ENCODE measurements at regions not wholly inside any gene's neighbourhood (a gene's known extent, or its start where the extent isn't known, plus 50 kb on each side); places are given as distances from the start of the nearest gene placed in this dataset.
A peak's percentile ranks its signal among the peaks of the same experiment; 100 is the strongest.

GRCh38 chr15:38176155-38176554, 76.5 kb upstream of the SPRED1 start:
- no peak for ATAC-seq
- H3K27me3 ChIP-seq: no peaks in the 10 kb centered on the region
- TF ChIP-seq POLR2A (IDR thresholded peaks at IDR 0.05) (no peak), CTCF (IDR thresholded peaks at IDR 0.05) (no peak)
- DNase-seq: no peak
- no peak overlapping the region for H3K27ac ChIP-seq
- H3K4me3 ChIP-seq: no peak overlapping the region
- intact Hi-C loops (cut with DNase I): no loop called here
- no peaks in the 10 kb centered on the region for H3K9me3 ChIP-seq
- H3K4me1 ChIP-seq: no peaks in the 10 kb centered on the region
- no peaks in the 10 kb centered on the region for H3K36me3 ChIP-seq
- WGBS (ENCODE audit: insufficient coverage, low coverage, low lambda C conversion rate, missing lambda C conversion rate): 54% methylated on average over 4 of the region's 4 CpGs

- H3K4me3 ChIP-seq: no peak overlapping the region
- H3K27ac ChIP-seq: no peak overlapping the region
- DNase-seq: no peak
- H3K27me3 ChIP-seq: no peaks in the 10 kb centered on the region
- TF ChIP-seq CTCF (IDR thresholded peaks at IDR 0.05) (no peak), POLR2A (IDR thresholded peaks at IDR 0.05) (no peak)
- no peaks in the 10 kb centered on the region for H3K9me3 ChIP-seq
- no peaks in the 10 kb centered on the region for H3K4me1 ChIP-seq
- intact Hi-C loops (cut with DNase I): no loop called here
- ATAC-seq: no peak
- no peaks in the 10 kb centered on the region for H3K36me3 ChIP-seq
These were observed 75.9 kb upstream of the SPRED1 start for GRCh38 chr15:38176691-38177090.

- Histone ChIP-seq H3K27ac (no peak overlapping the region), H3K4me3 (no peak overlapping the region), H3K36me3 (no peaks in the 10 kb centered on the region), H3K4me1 (no peaks in the 10 kb centered on the region), H3K27me3 (no peaks in the 10 kb centered on the region), H3K9me3 (no peaks in the 10 kb centered on the region)
- DNase-seq: no peak
- WGBS (ENCODE audit: insufficient coverage, low coverage, low lambda C conversion rate, missing lambda C conversion rate): 44% methylated on average over 3 of the region's 3 CpGs
- no peak for TF ChIP-seq CTCF (IDR thresholded peaks at IDR 0.05)
- no peak for TF ChIP-seq POLR2A (IDR thresholded peaks at IDR 0.05)
- intact Hi-C loops (cut with DNase I): no loop called here
- ATAC-seq: no peak
These were observed 69.7 kb upstream of the SPRED1 start for GRCh38 chr15:38182900-38183299.

- ATAC-seq (no peak), DNase-seq (no peak)
- H3K27me3 ChIP-seq: no peaks in the 10 kb centered on the region
- H3K4me3 ChIP-seq: no peak overlapping the region
- no peaks in the 10 kb centered on the region for H3K36me3 ChIP-seq
- TF ChIP-seq POLR2A (IDR thresholded peaks at IDR 0.05) (no peak), CTCF (IDR thresholded peaks at IDR 0.05) (no peak)
- H3K27ac ChIP-seq: no peak overlapping the region
- intact Hi-C loops (cut with DNase I): no loop called here
- no peaks in the 10 kb centered on the region for H3K9me3 ChIP-seq
- 60% methylated on average over 3 of the region's 3 CpGs for WGBS (ENCODE audit: insufficient coverage, low coverage, low lambda C conversion rate, missing lambda C conversion rate)
- no peaks in the 10 kb centered on the region for H3K4me1 ChIP-seq
These were observed 66.1 kb upstream of the SPRED1 start for GRCh38 chr15:38186507-38186906.

- H3K9me3 ChIP-seq: no peaks in the 10 kb centered on the region
- intact Hi-C loops (cut with DNase I): no loop called here
- H3K4me1 ChIP-seq: no peaks in the 10 kb centered on the region
- H3K36me3 ChIP-seq: no peaks in the 10 kb centered on the region
- no peak for DNase-seq
- no peak overlapping the region for H3K4me3 ChIP-seq
- 43% methylated on average over 7 of the region's 7 CpGs for WGBS (ENCODE audit: insufficient coverage, low coverage, low lambda C conversion rate, missing lambda C conversion rate)
- TF ChIP-seq CTCF (IDR thresholded peaks at IDR 0.05) (no peak), POLR2A (IDR thresholded peaks at IDR 0.05) (no peak)
- peak; percentile 47 to 89 (median 60) for ATAC-seq
- no peak overlapping the region for H3K27ac ChIP-seq
- no peaks in the 10 kb centered on the region for H3K27me3 ChIP-seq
These were observed 64.9 kb upstream of the SPRED1 start for GRCh38 chr15:38187630-38188313.
